Fibroblast of lung (primary cell): ENCODE measurements at regions not wholly inside any gene's neighbourhood (a gene's known extent, or its start where the extent isn't known, plus 50 kb on each side); places are given as distances from the start of the nearest gene placed in this dataset.

ENCODE experiments used
- EZH2 ChIP-seq: IDR thresholded peaks from 2 replicates; pipeline ENCODE4 v1.5.1; 2012; ENCODE audit warnings: low read length, control low read depth, mild to moderate bottlenecking; ENCODE audit errors: missing control alignments
- TF ChIP-seq, protein P1 (sequence below), 2 donors: IDR thresholded peaks in 1 of 2; conservative IDR thresholded peaks in 1 of 2; 1 replicate in 1 of 2; 2 replicates in 1 of 2; pipeline ENCODE4 v1.5.1; 2011 to 2012; ENCODE audit warnings: low read length in 2 of 2, control low read depth in 1 of 2, inconsistent platforms in 1 of 2, low read depth in 1 of 2, mild to moderate bottlenecking in 1 of 2

DNA sequence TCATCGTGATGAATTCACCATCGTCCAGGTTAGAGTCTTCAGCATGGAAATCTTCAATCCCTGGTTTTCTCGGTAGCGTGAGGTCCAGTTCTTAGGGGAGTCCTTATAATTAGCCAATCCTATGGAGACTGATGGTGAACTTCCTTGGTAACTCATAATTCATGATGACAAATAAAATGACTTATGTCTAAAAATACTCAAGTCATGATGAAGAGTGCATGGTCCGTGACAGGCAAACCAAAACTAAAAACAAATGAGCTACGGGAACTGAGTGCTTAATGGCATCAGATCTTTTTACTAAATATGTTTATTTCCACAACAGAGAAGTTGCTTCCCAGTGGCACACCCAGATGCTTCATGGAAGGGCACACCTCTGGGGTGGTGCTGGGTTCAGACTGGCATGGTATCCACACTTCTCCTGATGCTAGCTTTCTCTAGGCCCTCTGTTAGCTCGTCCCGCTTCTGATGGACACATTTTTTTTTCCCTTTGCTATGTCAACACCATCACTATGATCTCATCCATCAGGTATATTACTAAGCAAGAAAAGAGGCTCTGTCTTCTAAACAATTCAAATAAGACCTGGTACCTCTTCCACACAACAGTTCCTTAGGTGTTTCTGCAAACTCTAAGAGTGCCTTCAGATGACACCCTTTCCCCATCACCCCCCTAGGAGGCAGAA is 92.8 kb upstream of the NEDD4L start:
- TF ChIP-seq, protein P1, sequence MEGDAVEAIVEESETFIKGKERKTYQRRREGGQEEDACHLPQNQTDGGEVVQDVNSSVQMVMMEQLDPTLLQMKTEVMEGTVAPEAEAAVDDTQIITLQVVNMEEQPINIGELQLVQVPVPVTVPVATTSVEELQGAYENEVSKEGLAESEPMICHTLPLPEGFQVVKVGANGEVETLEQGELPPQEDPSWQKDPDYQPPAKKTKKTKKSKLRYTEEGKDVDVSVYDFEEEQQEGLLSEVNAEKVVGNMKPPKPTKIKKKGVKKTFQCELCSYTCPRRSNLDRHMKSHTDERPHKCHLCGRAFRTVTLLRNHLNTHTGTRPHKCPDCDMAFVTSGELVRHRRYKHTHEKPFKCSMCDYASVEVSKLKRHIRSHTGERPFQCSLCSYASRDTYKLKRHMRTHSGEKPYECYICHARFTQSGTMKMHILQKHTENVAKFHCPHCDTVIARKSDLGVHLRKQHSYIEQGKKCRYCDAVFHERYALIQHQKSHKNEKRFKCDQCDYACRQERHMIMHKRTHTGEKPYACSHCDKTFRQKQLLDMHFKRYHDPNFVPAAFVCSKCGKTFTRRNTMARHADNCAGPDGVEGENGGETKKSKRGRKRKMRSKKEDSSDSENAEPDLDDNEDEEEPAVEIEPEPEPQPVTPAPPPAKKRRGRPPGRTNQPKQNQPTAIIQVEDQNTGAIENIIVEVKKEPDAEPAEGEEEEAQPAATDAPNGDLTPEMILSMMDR (conservative IDR thresholded peaks at IDR 0.05 in 1 of 2, IDR thresholded peaks at IDR 0.05 in 1 of 2; ENCODE audit: low read depth in 1 of 2, low read length in 2 of 2) = no peak
- no peak for TF ChIP-seq EZH2
